ENCODE measurements at regions not wholly inside any gene's neighbourhood (a gene's known extent, or its start where the extent isn't known, plus 50 kb on each side); places are given as distances from the start of the nearest gene placed in this dataset.

DNA sequence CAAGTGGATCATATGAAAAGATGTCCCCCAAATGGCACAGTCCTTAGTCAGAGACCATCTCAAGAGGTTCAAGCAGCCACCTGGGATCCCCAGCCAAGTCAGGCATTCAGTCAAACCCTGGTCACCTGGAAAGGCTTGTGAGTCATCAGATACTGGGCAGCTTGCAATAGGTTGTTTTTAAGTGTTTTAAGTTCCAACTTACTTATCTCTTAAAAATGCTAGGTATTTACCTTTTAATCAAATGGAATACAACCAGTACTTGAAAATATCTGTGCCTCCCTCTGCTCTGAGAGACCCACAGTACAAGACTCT, 262.2 kb downstream of the WDR11 start:
- Histone ChIP-seq H3K9me2 (no peaks in the 10 kb centered on the region), H3K27ac (ENCODE audit: low read depth in 2 of 2, low read length in 1 of 2) (no peak overlapping the region), H3K4me2 (no peak overlapping the region), H4K20me1 (ENCODE audit: insufficient read depth) (no peaks in the 10 kb centered on the region), H3F3A (replicated peaks; ENCODE audit: insufficient read depth) (no peaks in the 10 kb centered on the region), H2AFZ (ENCODE audit: low read depth) (no peak overlapping the region), H3K36me3 (replicated peaks in 1 of 2; ENCODE audit: control insufficient read depth in 1 of 2, insufficient read depth in 2 of 2, low read length in 1 of 2) (no peaks in the 10 kb centered on the region), H3K9me3 (no peaks in the 10 kb centered on the region), H3K27me3 (ENCODE audit: insufficient read depth) (no peaks in the 10 kb centered on the region), H3K9ac (no peak overlapping the region), H3K4me1 (ENCODE audit: control insufficient read depth in 1 of 2, insufficient read depth in 2 of 2, low read depth in 1 of 2, low read length in 1 of 2) (no peaks in the 10 kb centered on the region), H3K4me3 (ENCODE audit: low read depth in 2 of 2, low read length in 1 of 2) (no peak overlapping the region), H3K79me2 (ENCODE audit: insufficient read depth) (no peaks in the 10 kb centered on the region)
- ChIA-PET POLR2A (no interaction called here), CTCF (no interaction called here)
- TF ChIP-seq, protein P1, sequence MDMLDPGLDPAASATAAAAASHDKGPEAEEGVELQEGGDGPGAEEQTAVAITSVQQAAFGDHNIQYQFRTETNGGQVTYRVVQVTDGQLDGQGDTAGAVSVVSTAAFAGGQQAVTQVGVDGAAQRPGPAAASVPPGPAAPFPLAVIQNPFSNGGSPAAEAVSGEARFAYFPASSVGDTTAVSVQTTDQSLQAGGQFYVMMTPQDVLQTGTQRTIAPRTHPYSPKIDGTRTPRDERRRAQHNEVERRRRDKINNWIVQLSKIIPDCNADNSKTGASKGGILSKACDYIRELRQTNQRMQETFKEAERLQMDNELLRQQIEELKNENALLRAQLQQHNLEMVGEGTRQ (IDR thresholded peaks at IDR 0.05; ENCODE audit: borderline replicate concordance, low read depth, low read length) = no peak
- TF ChIP-seq SMC3 (IDR thresholded peaks at IDR 0.05; ENCODE audit: low read depth, low read length) (no peak), RFX5 (IDR thresholded peaks at IDR 0.05; ENCODE audit: low read length) (no peak), JUND (IDR thresholded peaks at IDR 0.05) (no peak), EP300 (IDR thresholded peaks at IDR 0.05; ENCODE audit: borderline replicate concordance in 1 of 2, low read depth in 1 of 2, low read length in 1 of 2) (no peak), MEF2A (IDR thresholded peaks at IDR 0.05; ENCODE audit: borderline replicate concordance, low read depth) (no peak)
- TF ChIP-seq, protein P2, sequence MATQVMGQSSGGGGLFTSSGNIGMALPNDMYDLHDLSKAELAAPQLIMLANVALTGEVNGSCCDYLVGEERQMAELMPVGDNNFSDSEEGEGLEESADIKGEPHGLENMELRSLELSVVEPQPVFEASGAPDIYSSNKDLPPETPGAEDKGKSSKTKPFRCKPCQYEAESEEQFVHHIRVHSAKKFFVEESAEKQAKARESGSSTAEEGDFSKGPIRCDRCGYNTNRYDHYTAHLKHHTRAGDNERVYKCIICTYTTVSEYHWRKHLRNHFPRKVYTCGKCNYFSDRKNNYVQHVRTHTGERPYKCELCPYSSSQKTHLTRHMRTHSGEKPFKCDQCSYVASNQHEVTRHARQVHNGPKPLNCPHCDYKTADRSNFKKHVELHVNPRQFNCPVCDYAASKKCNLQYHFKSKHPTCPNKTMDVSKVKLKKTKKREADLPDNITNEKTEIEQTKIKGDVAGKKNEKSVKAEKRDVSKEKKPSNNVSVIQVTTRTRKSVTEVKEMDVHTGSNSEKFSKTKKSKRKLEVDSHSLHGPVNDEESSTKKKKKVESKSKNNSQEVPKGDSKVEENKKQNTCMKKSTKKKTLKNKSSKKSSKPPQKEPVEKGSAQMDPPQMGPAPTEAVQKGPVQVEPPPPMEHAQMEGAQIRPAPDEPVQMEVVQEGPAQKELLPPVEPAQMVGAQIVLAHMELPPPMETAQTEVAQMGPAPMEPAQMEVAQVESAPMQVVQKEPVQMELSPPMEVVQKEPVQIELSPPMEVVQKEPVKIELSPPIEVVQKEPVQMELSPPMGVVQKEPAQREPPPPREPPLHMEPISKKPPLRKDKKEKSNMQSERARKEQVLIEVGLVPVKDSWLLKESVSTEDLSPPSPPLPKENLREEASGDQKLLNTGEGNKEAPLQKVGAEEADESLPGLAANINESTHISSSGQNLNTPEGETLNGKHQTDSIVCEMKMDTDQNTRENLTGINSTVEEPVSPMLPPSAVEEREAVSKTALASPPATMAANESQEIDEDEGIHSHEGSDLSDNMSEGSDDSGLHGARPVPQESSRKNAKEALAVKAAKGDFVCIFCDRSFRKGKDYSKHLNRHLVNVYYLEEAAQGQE (IDR thresholded peaks at IDR 0.05; ENCODE audit: low read depth, low read length) = no peak
- TF ChIP-seq, protein P3, sequence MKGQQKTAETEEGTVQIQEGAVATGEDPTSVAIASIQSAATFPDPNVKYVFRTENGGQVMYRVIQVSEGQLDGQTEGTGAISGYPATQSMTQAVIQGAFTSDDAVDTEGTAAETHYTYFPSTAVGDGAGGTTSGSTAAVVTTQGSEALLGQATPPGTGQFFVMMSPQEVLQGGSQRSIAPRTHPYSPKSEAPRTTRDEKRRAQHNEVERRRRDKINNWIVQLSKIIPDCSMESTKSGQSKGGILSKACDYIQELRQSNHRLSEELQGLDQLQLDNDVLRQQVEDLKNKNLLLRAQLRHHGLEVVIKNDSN (IDR thresholded peaks at IDR 0.05; ENCODE audit: borderline replicate concordance, low read depth) = no peak
- DNase-seq = no peak

DNA sequence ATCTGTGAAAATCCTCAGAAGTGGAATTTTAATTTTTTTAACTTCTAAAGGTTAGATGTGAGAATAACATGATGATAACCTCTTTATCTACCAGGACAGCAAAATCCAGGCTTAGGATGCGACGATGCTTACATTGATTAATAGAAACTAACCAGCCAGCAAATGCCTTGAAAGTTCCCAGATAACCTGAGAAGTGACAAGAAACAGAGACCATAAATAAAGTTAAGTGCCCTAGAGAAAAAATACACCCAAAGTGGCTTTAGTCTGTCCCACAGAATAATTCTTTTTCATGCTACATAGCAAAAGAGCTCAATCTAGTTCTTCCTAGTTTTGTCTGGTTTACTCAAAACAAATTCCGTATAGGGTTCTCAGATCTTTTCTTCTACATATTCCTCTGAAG, 262.7 kb downstream of the WDR11 start:
- no peaks in the 10 kb centered on the region for H3K27me3 ChIP-seq (ENCODE audit: insufficient read depth)
- H2AFZ ChIP-seq (ENCODE audit: low read depth) = no peak overlapping the region
- H3K79me2 ChIP-seq (ENCODE audit: insufficient read depth) = no peaks in the 10 kb centered on the region
- WGBS (ENCODE audit: low lambda C conversion rate) = 33% methylated on average over 3 of the region's 3 CpGs
- H3K4me3 ChIP-seq (ENCODE audit: low read depth in 2 of 2, low read length in 1 of 2) = no peak overlapping the region
- H3K4me1 ChIP-seq (ENCODE audit: control insufficient read depth in 1 of 2, insufficient read depth in 2 of 2, low read depth in 1 of 2, low read length in 1 of 2) = no peaks in the 10 kb centered on the region
- H3K4me2 ChIP-seq = no peak overlapping the region
- no peaks in the 10 kb centered on the region for H3F3A ChIP-seq (replicated peaks; ENCODE audit: insufficient read depth)
- no peak overlapping the region for H3K27ac ChIP-seq (ENCODE audit: low read depth in 2 of 2, low read length in 1 of 2)
- H3K9me3 ChIP-seq = no peaks in the 10 kb centered on the region
- no peaks in the 10 kb centered on the region for H3K9me2 ChIP-seq
- ChIA-PET CTCF (no interaction called here), POLR2A (no interaction called here)
- no peaks in the 10 kb centered on the region for H4K20me1 ChIP-seq (ENCODE audit: insufficient read depth)
- no peak for DNase-seq
- H3K9ac ChIP-seq = no peak overlapping the region
- H3K36me3 ChIP-seq (replicated peaks in 1 of 2; ENCODE audit: control insufficient read depth in 1 of 2, insufficient read depth in 2 of 2, low read length in 1 of 2) = no peaks in the 10 kb centered on the region
- no peak for TF ChIP-seq ELF1 (IDR thresholded peaks at IDR 0.05)
- TF ChIP-seq RCOR1 (IDR thresholded peaks at IDR 0.05; ENCODE audit: low read length) = no peak
- TF ChIP-seq, protein P4, sequence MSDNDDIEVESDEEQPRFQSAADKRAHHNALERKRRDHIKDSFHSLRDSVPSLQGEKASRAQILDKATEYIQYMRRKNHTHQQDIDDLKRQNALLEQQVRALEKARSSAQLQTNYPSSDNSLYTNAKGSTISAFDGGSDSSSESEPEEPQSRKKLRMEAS (IDR thresholded peaks at IDR 0.05; ENCODE audit: low read depth) = no peak
- TF ChIP-seq MEF2A (IDR thresholded peaks at IDR 0.05; ENCODE audit: borderline replicate concordance, low read depth) = no peak

Data from SK-N-SH (cell line).